ENCODE measurements at regions not wholly inside any gene's neighbourhood (a gene's known extent, or its start where the extent isn't known, plus 50 kb on each side); places are given as distances from the start of the nearest gene placed in this dataset.
"Not testable (repeated sequence)": the region's sequence is repeated elsewhere in the genome, so short reads cannot be mapped to it uniquely, and the experiment has no call there.

DNA sequence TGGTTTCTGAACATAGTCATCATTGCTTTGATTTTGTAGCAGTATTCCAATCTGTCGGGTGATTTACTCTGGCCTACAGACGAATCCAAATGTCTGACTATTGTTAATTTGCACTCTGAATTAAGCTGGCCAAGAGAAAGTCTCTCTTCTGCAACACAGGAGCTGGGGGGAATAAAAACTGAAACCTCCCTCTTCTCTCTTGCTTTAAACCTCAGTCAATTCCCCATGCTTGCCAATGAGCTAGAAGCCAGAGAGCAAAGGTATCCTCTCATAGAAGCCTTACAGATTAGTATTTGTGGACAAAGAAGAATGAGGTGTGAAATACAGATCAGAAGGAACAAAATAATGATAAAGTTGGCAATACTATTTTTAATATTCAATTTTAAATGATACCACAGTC lies 353.9 kb upstream of the CDH10 start:
- no peak for DNase-seq (ENCODE audit: low spot score)
- TF ChIP-seq, protein P1, sequence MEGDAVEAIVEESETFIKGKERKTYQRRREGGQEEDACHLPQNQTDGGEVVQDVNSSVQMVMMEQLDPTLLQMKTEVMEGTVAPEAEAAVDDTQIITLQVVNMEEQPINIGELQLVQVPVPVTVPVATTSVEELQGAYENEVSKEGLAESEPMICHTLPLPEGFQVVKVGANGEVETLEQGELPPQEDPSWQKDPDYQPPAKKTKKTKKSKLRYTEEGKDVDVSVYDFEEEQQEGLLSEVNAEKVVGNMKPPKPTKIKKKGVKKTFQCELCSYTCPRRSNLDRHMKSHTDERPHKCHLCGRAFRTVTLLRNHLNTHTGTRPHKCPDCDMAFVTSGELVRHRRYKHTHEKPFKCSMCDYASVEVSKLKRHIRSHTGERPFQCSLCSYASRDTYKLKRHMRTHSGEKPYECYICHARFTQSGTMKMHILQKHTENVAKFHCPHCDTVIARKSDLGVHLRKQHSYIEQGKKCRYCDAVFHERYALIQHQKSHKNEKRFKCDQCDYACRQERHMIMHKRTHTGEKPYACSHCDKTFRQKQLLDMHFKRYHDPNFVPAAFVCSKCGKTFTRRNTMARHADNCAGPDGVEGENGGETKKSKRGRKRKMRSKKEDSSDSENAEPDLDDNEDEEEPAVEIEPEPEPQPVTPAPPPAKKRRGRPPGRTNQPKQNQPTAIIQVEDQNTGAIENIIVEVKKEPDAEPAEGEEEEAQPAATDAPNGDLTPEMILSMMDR (IDR thresholded peaks at IDR 0.05), result no peak

DNA sequence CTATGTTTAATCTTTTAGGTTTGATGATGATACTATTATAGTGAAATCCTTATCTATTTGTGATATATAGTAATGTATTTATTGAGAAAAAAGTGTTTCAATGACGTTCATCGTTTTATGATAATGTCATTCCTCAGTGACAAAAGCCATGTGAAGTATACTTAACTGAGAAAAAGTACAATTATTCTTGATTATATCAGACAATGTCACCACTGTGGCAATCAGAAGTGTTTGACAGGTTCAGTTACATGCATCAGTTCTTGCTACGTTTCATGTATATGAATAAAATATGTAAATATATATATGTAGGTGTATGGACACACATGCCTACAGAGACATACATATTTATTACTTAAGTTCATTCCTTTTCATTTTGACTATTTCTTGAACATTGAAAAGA lies 341.5 kb upstream of the CDH10 start:
- no peaks in the 10 kb centered on the region for H3K4me1 ChIP-seq (ENCODE audit: control insufficient read depth in 1 of 2, low read depth in 2 of 2)
- no peak overlapping the region for H3K4me3 ChIP-seq
- no peak overlapping the region for H3K27ac ChIP-seq
- DNase-seq (ENCODE audit: low spot score), result no peak
- no peaks in the 10 kb centered on the region for H3K9me3 ChIP-seq
- no peaks in the 10 kb centered on the region for H3K27me3 ChIP-seq (replicated peaks; ENCODE audit: insufficient read depth)
- H3K36me3 ChIP-seq, result no peaks in the 10 kb centered on the region
- TF ChIP-seq, protein P1 (IDR thresholded peaks at IDR 0.05), result no peak
- no peak for ATAC-seq (ENCODE audit: insufficient number of reproducible peaks, low FRiP score, low read depth)

More for the DNA sequence above, 353.9 kb upstream of the CDH10 start:
- Histone ChIP-seq H3K4me3 (no peak overlapping the region), H3K27me3 (replicated peaks; ENCODE audit: insufficient read depth) (no peaks in the 10 kb centered on the region), H3K9me3 (no peaks in the 10 kb centered on the region), H3K27ac (no peak overlapping the region), H3K4me1 (ENCODE audit: control insufficient read depth in 1 of 2, low read depth in 2 of 2) (no peaks in the 10 kb centered on the region), H3K36me3 (no peaks in the 10 kb centered on the region)
- no peak for ATAC-seq (ENCODE audit: insufficient number of reproducible peaks, low FRiP score, low read depth)

DNA sequence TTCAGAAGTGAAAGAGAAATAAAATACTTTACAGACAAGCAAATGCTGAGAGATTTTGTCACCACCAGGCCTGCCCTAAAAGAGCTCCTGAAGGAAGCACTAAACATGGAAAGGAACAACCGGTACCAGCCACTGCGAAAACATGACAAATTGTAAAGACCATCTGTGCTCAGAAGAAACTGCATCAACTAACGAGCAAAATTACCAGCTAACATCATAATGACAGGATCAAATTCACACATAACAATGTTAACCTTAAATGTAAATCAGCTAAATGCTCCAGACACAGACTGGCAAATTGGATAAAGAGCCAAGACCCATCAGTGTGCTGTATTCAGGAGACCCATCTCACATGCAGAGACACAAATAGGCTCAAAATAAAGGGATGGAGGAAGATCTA lies 333.8 kb upstream of the CDH10 start:
- not testable (repeated sequence) for DNase-seq (ENCODE audit: low spot score); H3K9me3 ChIP-seq; H3K27ac ChIP-seq; H3K4me3 ChIP-seq; ATAC-seq (ENCODE audit: insufficient number of reproducible peaks, low FRiP score, low read depth); H3K36me3 ChIP-seq; H3K27me3 ChIP-seq (replicated peaks; ENCODE audit: insufficient read depth); H3K4me1 ChIP-seq (ENCODE audit: control insufficient read depth in 1 of 2, low read depth in 2 of 2)

DNA sequence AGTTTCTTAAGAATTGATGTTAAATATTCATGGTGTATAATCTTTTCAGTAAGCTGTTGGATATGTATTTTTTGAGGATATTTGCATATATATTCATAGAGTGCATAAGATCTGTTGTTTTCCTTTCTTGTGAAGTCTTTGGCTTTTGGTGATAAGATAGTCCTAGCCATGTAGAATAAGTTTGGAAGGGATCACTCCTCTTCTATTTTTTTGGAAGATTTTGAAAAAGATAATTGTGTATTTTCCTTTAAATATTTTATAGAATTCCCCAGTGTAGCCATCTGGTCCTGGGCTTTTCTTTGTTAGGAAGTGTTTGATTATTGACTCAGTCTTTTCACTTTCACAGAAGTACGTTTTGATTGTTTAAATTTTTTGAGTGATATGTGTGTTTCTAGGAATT lies 318.8 kb upstream of the CDH10 start:
- no peaks in the 10 kb centered on the region for H3K4me1 ChIP-seq (ENCODE audit: control insufficient read depth in 1 of 2, low read depth in 2 of 2)
- no peak overlapping the region for H3K27ac ChIP-seq
- TF ChIP-seq, protein P1 (IDR thresholded peaks at IDR 0.05), result no peak
- ATAC-seq (ENCODE audit: insufficient number of reproducible peaks, low FRiP score, low read depth), result no peak
- H3K9me3 ChIP-seq, result no peaks in the 10 kb centered on the region
- H3K4me3 ChIP-seq, result no peak overlapping the region
- no peaks in the 10 kb centered on the region for H3K27me3 ChIP-seq (replicated peaks; ENCODE audit: insufficient read depth)
- no peak for DNase-seq (ENCODE audit: low spot score)
- H3K36me3 ChIP-seq, result no peaks in the 10 kb centered on the region

DNA sequence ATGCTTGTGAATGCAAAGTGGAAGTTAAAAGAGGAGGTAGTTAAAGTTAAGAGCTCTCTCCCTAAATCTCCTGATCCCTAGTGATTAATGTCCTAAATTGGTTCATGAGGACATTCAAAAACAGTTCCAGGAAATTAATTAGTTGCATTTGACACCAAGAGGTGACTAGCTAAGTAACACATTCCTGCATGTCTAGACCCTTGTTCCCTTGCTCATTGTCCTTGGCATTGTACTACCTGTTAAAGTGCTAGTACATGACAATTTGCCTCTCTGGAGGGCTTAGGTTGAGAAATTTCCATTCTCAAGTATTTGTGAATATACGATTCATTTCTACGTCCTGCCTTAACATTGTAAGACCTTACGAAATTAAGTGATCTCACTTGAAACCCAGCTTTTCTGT lies 278.6 kb upstream of the CDH10 start:
- Histone ChIP-seq H3K36me3 (no peaks in the 10 kb centered on the region), H3K4me3 (no peak overlapping the region), H3K4me1 (ENCODE audit: control insufficient read depth in 1 of 2, low read depth in 2 of 2) (no peaks in the 10 kb centered on the region), H3K27me3 (replicated peaks; ENCODE audit: insufficient read depth) (no peaks in the 10 kb centered on the region), H3K27ac (no peak overlapping the region), H3K9me3 (no peaks in the 10 kb centered on the region)
- DNase-seq (ENCODE audit: low spot score) (no peak), ATAC-seq (ENCODE audit: insufficient number of reproducible peaks, low FRiP score, low read depth) (no peak)
- TF ChIP-seq, protein P1 (IDR thresholded peaks at IDR 0.05), result no peak

DNA sequence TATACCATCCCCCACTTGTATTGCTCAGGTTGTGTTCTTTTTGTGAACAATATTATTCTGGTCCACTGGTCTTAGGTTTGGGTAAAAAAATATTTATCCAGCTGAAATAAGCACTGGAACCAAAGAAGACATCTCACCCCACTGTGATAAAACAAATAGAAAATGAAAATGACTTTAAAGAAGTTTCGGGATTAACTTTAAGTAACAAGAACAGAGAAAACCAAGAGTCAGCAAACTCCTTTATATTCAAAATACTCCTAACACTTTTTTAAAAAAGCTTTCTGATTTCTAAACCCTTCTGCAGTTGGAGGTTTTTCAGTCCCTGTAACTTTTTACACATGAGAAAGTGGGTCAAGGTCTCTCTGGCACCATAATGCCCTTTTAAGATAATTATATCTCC lies 273.9 kb upstream of the CDH10 start:
- Histone ChIP-seq H3K27ac (no peak overlapping the region), H3K27me3 (replicated peaks; ENCODE audit: insufficient read depth) (no peaks in the 10 kb centered on the region), H3K4me1 (ENCODE audit: control insufficient read depth in 1 of 2, low read depth in 2 of 2) (no peaks in the 10 kb centered on the region), H3K4me3 (no peak overlapping the region), H3K9me3 (no peaks in the 10 kb centered on the region), H3K36me3 (no peaks in the 10 kb centered on the region)
- no peak for ATAC-seq (ENCODE audit: insufficient number of reproducible peaks, low FRiP score, low read depth)
- no peak for DNase-seq (ENCODE audit: low spot score)
- TF ChIP-seq, protein P1 (IDR thresholded peaks at IDR 0.05), result no peak
